HG03175 (cell line): ENCODE measurements at regions not wholly inside any gene's neighbourhood (a gene's known extent, or its start where the extent isn't known, plus 50 kb on each side); places are given as distances from the start of the nearest gene placed in this dataset.

Source experiments
- ATAC-seq: cut with Tn5 transposase; IDR thresholded peaks from one replicate; pipeline ENCODE4 v1.9.1; 2021; ENCODE audit warnings: mild to moderate bottlenecking, moderate library complexity; ENCODE audit not compliant: unreplicated experiment

DNA sequence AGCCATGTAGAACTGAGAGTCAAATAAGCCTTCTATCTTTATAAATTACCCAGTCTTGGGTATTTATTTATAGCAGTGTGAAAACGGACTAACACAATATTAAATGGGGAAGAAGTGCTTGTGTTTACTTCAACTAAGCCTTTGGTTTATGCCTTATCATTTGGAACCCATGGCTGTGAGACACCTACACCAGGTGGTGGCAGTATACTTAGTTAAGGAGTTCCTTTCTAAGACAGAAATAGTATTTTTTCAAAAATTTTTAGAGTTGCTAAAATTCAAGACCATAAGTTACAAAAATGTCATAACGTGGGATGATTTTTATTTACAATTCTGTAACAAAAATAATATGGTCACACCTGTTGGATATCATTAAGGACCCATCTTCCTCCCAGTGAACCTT lies 354.5 kb upstream of the SOX14 start:
- no peak for ATAC-seq

DNA sequence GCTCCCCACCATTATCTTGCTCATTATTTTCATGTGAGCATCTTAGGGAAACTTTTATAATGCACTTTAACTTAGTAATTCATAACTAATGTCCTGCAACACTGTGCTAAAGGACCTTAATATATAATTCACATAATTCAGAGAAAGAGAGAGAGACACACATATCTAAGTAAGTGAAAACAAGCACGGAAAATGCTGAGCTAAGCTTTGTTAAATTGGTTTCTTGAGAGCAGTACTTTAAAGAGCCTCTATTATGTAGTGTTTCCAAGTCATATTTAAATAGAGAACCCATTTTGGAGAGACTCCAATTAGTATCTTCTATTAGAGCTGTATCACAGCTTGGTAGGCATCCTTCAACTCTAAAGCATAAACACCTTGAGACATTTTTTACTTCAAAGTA lies 354.1 kb upstream of the SOX14 start:
- no peak for ATAC-seq

DNA sequence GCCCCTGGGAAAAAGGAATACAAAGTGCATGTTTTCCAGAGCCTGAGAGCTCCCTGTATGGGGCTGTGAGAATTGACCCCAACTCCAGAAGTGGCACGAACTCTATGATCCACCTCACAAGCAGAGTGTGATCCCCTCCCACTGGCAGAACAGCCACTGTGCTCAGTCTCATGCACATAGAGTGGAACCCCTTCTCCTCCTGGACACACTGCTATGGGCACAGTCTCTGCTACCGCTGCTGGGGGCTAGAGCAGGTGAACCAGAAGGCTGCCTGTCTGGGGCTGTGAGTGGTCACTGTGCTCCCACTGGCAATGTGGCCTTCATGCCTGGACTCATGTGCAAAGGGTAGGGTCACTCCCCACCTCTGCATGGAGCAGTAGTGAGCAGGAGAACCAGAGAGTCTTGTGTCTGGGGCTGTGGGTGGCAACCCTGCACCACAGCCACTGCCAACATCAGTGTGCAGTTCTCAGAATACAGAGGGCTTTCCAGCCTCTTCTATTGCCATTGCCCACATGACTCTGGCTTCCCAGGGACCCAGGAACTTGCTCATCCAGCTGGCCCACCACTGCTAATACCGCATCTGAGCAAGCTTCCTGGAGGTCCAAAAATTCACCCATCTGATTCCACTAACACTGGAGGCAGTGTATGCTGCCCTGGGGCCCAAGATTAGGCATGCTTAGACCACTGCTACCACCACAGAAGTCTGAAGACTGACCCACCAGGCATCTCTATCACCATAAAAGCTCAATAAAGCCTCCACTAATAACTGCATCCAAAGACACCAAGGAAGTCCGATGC lies 343.7 kb upstream of the SOX14 start:
- no peak for ATAC-seq

DNA sequence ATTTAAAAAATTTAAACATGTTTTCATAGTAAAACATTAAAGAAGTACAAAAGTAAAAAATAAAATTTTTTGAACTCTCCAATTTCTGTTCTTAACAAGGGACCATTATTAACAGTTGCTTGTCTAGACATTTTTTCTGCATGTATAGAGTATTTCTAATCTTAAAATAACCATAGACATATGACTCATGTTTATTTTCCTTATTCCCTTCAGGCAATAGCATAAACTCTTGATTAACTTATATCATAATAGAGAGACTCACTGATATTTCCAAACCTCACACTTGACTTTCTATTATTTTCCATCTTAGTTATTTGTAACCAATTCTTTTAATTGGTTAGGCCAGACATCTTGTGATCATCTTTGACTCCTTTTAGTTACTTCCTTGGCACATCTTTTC lies 325.6 kb upstream of the SOX14 start:
- ATAC-seq, result no peak

DNA sequence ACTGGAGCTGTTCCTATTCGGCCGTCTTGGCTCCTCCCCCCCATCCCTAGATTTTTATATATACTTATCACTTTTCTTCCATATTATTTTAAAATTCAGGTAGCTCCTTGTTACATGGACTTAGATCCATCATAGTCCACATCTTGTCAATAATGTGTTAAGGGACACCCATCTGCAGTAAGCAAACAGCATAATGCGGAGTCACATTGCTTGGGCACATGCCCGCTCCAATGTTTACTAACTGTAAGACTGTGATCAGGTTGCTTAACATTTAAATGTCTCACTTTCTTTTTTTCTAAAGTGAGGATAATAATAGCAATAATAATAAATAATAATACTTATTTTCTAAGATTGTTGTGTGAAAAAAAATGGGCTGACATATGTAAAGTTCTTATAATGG lies 303.2 kb upstream of the SOX14 start:
- no peak for ATAC-seq

DNA sequence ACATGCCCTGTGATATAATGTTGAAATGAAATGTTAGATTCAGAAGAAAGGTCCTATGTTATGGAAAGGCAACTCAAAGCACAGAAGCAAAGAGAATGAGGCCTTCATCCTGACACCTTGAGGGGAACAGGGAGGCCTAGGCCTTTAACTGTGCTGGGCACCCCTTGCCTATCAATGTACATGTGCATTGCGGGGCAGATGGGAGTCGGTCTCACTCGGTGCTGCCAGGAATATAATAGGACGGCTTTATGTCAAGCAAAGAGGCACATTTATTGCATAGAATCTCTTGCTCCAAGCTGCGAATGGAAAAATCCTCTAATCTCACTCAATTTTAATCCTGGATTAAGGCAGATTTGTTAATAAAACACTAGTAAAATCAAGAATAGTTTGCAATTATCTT lies 301.0 kb upstream of the SOX14 start:
- no peak for ATAC-seq

DNA sequence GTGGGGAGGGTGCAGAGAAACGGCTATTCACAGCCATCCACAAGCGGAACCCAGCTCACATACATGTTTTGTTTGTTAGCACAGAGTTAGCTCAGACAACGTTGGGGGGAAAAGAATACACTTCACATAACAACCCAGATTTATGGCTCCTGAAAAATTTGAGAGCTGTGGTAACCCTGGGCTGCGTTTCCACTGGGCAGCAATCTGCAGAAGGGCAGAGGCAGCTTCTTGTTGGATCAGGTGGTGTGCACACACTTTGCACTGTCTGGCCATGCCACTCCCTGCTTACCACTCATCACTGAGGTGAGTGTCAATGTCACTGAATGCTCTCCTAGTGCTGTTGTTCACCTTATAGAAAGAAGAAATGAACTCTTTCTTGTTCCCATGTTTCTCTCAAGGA lies 299.8 kb upstream of the SOX14 start:
- ATAC-seq, result no peak

DNA sequence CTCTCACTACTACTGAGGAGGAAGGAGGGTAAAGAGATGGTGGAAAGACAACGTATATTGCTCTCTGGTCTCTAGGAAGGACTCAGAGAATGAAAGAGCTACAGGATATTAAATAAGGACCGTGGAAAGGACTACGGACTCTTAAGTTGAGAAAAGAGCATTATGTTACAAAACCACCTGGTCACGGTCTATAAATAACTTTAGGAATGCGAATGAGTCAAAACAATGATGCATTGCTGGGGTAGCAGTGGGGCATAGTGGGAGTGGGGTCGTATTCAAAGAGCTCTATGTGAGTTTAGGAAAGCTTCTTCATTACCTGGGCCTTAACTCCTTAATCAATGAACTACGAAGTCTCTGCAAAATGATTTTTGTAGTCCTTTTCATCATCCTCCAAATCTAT lies 295.7 kb upstream of the SOX14 start:
- no peak for ATAC-seq

DNA sequence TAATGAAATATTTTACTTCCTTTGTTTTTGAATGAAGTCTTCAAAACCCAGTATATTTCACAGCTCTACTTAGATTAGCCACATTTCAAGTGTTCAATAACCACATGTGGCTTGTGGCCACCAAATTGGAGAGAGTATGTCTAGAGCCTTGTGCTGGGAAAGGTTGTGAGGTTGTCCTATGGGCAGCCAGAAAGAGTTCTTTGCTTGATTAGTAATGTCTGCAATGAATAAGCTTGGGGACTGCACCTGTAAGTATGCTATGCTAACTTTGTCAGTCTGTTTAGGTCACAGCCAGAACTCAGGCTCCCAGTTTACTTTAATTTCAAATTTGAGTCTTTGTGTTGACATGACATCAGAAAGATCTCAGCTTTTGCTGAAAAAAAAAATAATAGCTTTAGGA lies 294.9 kb upstream of the SOX14 start:
- ATAC-seq, result no peak

DNA sequence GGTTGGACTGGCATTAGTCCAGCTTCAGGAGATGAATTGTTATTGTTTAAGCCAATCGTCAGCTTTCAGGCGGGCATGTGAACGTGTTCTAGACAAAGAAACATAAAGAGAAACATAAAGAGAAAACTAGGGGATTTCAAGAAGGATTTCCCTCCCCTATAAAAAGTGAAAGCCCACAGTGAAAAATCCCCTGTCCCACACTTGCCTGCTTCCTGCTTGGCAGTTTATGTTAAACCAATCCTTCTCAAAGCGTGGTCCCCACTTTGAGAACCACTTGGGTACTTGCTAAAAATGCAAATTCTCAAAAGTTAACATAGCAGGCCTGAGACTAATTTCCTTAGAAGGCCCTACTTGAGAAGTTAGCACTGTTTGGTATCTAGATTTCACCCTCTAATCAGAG lies 293.0 kb upstream of the SOX14 start:
- ATAC-seq, result no peak

DNA sequence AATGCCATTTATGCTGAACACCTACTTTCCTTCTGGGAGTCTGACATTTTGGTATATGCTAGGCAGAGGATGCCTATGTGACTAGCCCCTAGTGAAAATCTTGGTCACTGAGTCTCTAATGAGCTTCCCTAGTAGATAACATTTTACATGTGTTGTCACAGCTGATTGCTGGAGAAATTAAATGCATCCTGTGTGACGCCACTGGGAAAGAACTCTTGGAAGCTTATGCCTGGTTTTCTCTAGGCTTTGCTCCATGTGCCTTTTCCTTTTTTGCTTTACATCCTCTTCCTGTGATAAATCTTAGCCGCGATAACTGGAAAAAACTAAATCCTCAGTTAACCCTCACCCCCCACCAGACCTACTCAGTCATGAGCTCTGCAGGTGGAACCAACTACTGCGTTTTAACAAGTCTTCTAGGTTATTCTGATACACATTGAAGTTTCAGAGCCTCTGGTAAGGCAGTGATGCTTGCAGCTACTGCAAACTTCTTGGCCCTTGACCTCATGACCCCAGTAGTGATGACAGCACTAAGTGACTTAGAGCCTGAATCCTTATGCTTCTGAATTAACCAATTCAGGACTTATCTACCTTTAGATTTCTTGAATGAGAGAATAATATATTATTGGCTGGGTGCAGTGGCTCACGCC lies 292.4 kb upstream of the SOX14 start:
- no peak for ATAC-seq

DNA sequence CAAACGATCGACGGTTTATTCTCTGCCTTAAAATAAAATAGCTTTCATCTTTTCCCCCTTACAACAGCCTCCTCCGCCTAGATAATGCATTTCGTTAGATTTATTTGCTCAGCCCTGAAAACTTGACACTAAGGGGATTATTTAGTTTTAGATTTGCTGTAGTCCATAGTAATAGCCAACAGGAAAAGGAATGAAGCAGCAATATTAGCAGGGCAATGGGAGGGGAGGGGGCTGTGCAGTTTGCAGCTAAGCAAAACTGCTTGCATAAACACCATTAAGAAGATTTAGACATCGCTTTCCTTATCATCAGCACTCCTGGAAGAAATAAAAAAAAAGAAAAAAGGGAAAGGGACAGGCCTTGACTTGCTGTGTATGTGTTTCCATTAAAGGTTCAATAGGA lies 286.5 kb upstream of the SOX14 start:
- ATAC-seq, result no peak

DNA sequence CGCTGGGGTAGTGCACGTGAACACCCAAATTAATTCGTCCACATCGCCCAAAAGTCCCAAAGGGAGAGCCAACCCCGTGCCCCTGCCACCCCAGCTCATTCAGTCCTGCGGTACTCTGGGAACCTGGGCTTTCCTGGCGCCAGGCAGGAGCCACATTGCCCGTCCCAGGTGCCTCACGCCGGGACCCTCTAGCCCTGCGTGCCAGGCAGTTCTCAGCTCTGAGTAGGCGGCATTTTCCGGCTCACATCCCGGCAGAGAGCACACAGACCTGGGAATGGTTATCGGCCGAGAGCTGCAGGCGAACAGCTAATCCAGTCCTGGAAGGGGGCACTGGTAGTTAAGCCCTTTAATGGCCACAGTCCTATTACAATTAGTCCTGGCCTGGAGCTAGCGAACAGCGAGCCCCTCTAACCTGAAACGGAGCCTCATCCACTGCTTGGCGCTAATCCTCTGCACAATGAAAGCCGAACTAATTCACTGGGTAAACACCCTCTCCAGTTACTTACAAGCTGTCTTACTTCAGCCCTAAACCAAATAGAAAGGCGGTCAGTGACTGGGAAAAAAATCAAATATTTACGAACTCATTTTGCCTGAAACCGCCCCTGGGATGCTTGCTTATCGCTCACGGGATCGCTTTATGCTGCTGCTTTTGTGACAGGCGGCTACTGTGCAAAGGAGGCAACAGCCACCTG lies 254.6 kb upstream of the SOX14 start:
- ATAC-seq, result no peak

DNA sequence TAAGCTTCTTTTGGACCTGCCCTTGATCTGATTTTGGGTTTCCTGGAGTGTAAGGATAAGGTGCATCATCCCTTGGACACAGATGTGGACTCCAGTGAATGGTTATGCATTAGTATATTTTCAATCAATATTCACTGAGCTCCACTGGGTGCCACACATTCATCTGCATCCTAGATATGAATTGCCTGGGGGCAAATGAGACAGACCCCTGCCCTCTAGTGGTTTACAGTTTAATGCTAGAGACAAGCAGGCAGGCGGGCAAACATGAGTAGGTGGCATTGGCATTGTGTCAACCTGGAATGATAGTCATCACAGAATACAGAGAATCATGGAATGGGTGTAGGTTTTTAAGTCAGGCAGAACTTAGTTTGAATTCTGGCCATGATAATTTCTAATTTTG lies 252.5 kb upstream of the SOX14 start:
- no peak for ATAC-seq

DNA sequence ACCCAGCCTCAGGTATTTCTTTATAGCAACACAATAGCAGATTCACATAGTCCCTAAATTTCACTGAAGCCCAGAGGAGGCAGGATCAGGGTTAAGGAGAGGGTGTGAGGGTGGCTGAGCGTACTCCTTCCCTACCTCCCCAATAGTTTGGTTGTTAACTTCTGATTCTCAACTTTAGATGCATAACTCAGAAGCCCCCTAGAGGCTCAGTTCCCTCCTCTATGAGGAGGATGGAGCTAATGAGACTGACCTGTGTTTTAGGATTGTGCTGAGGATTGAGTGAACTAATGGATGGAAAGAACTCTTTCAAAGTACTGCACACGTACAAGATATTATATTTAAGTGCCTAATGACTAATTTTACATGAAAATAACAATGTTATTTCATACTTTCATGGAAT lies 249.3 kb upstream of the SOX14 start:
- no peak for ATAC-seq

DNA sequence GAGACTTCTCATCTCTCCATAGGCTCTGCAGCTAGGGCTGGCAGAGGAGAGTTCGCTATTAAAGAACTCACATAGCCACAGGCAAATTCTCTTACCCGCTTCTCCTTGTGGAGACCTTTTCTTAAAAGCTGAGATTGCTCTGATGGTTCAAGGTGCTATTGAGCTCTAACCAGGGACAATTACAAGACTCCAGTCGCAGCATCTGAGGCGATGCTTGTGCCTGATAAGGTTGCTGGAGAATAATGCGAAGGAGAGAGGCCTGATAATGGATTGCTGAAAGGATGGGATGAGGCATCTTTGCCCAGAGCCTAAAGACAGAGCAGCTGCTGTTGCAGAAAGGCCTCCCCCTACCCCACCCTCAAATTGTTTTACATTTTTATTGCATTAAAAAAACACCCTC lies 244.5 kb upstream of the SOX14 start:
- no peak for ATAC-seq

DNA sequence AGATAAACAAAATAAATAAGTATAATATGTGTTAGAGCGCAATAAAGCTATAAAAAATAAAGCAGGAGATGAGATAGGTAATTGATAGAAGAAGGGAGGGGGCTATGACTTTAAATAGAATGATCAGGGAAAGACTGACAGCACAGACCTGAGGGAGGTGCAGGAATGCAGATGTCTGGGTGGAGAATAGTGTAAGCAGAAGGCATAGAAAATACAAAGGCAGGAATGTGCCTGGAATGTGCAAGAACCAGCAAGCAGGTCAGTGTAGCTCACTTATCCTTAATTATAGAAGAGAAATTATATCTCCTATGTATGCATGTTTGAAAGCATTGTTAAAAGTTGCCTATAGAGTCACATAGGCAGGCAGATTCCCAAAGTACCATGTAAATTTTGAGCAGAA lies 239.4 kb upstream of the SOX14 start:
- ATAC-seq, result no peak

DNA sequence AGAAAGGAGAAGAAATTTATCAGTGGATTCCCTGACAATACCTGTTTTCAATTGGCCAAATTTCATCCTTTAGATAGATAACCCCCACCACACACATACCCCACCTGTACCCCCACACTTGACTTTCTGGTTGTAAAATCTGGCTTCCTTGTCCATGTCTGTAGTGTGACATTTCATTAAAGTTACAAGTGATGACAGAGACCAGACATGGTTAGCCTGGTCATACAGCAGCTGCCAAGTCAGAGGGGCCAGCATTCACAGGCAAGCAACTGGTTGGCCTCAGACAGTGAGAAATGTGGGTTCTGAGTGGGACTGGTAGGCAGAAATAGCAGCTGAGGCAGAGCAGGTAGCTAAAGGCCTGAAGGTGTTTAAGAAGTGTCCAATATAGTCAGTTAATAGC lies 238.6 kb upstream of the SOX14 start:
- no peak for ATAC-seq

DNA sequence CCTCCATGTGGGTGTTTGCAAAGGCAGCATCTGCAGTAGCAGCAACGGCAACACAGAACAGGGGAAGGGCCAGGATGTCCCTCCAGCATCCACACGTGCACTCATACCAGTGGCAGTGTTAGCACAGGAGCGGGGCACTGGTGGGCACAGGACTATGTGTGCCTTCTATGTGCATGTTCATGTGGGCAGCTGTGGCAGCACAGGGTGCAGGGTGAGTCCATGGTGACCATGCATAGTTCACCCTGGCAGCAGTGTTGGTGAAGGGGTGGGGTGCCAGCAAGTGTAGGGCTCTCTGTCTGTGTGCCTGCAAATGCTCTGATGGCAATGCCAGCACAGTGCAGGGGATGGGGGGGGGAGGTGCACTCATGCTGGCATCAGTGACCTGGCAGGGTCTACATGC lies 222.1 kb upstream of the SOX14 start:
- ATAC-seq, result no peak

DNA sequence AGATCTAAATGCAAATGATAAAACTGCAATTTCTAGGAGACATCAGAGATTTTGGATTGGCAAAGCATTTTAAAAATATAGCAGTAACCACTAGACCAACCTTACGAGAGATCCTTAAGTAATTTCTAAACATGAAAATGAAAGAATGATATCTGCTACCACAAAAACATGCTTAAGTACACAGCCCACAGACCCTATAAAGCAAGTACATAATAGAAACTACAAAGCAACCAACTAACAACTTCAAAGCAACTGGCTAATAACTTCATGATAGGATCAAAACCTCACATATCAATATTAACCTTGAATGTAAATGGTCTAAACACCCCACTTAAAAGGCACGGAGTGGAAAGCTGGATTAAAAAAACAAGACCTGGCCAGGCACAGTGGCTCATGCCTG lies 209.9 kb upstream of the SOX14 start:
- no peak for ATAC-seq

DNA sequence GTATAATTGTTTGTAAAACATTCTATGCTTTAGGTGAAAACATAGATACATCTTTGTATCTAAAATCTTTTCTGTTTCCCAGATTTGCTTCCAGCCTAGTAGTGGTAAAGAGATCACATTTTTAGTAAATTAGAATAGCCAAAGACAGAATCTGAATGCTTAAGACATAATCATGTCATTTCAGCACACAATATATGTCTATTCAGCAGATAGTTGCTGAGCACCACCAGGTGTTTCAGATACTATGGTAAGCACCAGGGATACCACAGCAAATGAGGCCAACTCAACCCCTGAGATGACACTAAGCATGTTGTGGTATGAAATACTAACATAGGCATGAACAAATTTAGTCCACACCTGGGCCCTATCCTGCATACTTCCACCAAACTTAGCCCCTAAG lies 195.2 kb upstream of the SOX14 start:
- no peak for ATAC-seq

DNA sequence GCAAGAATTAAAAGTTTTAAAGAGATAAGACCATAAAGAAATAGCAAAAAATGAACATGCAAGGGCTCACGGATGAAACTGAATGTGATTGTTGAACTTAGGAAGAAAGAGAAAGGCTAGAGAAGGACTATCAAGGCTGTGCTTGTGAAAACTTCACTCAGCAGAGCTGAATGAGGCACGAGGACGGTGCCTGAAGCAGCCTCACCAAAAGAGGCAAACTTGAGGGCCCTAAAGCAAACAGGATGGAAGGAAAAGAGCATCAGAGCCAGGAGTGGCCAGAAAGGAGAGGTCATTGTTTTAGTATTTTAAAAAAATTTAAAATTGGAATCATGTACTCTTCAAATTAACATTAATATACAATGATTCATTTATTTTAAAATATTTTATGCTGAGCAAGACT lies 191.2 kb upstream of the SOX14 start:
- ATAC-seq, result no peak
